Mesothelial cell of epicardium (in vitro differentiated cells): ENCODE measurements at regions not wholly inside any gene's neighbourhood (a gene's known extent, or its start where the extent isn't known, plus 50 kb on each side); places are given as distances from the start of the nearest gene placed in this dataset.

Experiments
- DNase-seq, 2 experiments: peaks; one replicate each; pipeline ENCODE4 v3.0.0; 2021; ENCODE audit warnings: low spot score in 2 of 2; ENCODE audit not compliant: unreplicated experiment in 2 of 2
- H3K27ac Mint-ChIP-seq: 2 replicates; pipeline ENCODE4 v1.8.0; 2021; ENCODE audit warnings: mixed read lengths
- H3K27me3 Mint-ChIP-seq: 2 replicates; pipeline ENCODE4 v1.8.0; 2021; ENCODE audit warnings: low read depth, mixed read lengths
- H3K36me3 Mint-ChIP-seq: 2 replicates; pipeline ENCODE4 v1.8.0; 2021; ENCODE audit warnings: mixed read lengths
- H3K4me1 Mint-ChIP-seq: 2 replicates; pipeline ENCODE4 v1.8.0; 2021; ENCODE audit warnings: mixed read lengths
- H3K4me3 Mint-ChIP-seq: 2 replicates; pipeline ENCODE4 v1.8.0; 2021; ENCODE audit warnings: mild to moderate bottlenecking, moderate library complexity, mixed read lengths
- H3K9me3 Mint-ChIP-seq: 2 replicates; pipeline ENCODE4 v1.8.0; 2021; ENCODE audit warnings: mixed read lengths
- CTCF ChIP-seq: fragments of 200-600 bp; sonication (generic); IDR thresholded peaks from one replicate; pipeline ENCODE4 v1.5.0; 2021; ENCODE audit warnings: antibody characterized with exemption; ENCODE audit not compliant: unreplicated experiment

GRCh38 chr1:189597083-189597482 lies 880.6 kb downstream of the BRINP3 start:
- Mint-ChIP-seq H3K4me3 (no peak overlapping the region), H3K9me3 (peaks cover 6% of the 10 kb centered on the region), H3K36me3 (no peaks in the 10 kb centered on the region), H3K27me3 (no peaks in the 10 kb centered on the region), H3K27ac (no peak overlapping the region), H3K4me1 (no peaks in the 10 kb centered on the region)
- no peak for DNase-seq
- TF ChIP-seq CTCF = no peak

- no peak for DNase-seq
- Mint-ChIP-seq H3K4me1 (no peaks in the 10 kb centered on the region), H3K9me3 (peaks cover 9% of the 10 kb centered on the region), H3K36me3 (no peaks in the 10 kb centered on the region), H3K27ac (no peak overlapping the region), H3K27me3 (no peaks in the 10 kb centered on the region), H3K4me3 (no peak overlapping the region)
- no peak for TF ChIP-seq CTCF
Observed at GRCh38 chr1:189605226-189605625, 872.4 kb downstream of the BRINP3 start.

- no peaks in the 10 kb centered on the region for H3K27me3 Mint-ChIP-seq
- H3K27ac Mint-ChIP-seq = no peak overlapping the region
- no peak for TF ChIP-seq CTCF
- no peak overlapping the region for H3K4me3 Mint-ChIP-seq
- peaks cover 9% of the 10 kb centered on the region for H3K9me3 Mint-ChIP-seq
- no peaks in the 10 kb centered on the region for H3K4me1 Mint-ChIP-seq
- H3K36me3 Mint-ChIP-seq = no peaks in the 10 kb centered on the region
- DNase-seq = no peak
Observed at GRCh38 chr1:189606047-189606446, 871.6 kb downstream of the BRINP3 start.

GRCh38 chr1:189606795-189607476 lies 870.7 kb downstream of the BRINP3 start:
- Mint-ChIP-seq H3K4me1 (no peaks in the 10 kb centered on the region), H3K36me3 (no peaks in the 10 kb centered on the region), H3K27ac (no peak overlapping the region), H3K4me3 (no peak overlapping the region), H3K9me3 (peaks cover 9% of the 10 kb centered on the region), H3K27me3 (no peaks in the 10 kb centered on the region)
- no peak for TF ChIP-seq CTCF
- DNase-seq = no peak

- no peaks in the 10 kb centered on the region for H3K4me1 Mint-ChIP-seq
- no peak for TF ChIP-seq CTCF
- H3K9me3 Mint-ChIP-seq = peaks cover 9% of the 10 kb centered on the region
- DNase-seq = no peak
- H3K36me3 Mint-ChIP-seq = no peaks in the 10 kb centered on the region
- H3K27me3 Mint-ChIP-seq = no peaks in the 10 kb centered on the region
- no peak overlapping the region for H3K27ac Mint-ChIP-seq
- H3K4me3 Mint-ChIP-seq = no peak overlapping the region
Observed at GRCh38 chr1:189607477-189608096, 870.1 kb downstream of the BRINP3 start.
